Activated naive CD4-positive, alpha-beta T cell treated with anti-CD3 and anti-CD28 coated beads, Interleukin-2, amount 50 U/mL, for 24 hours (primary cell): ENCODE measurements at regions not wholly inside any gene's neighbourhood (a gene's known extent, or its start where the extent isn't known, plus 50 kb on each side); places are given as distances from the start of the nearest gene placed in this dataset.

ENCODE experiments used
- H3K27ac Mint-ChIP-seq: one replicate; pipeline ENCODE4 v1.8.0; 2021; ENCODE audit warnings: mild to moderate bottlenecking, mixed read lengths
- H3K27me3 Mint-ChIP-seq: one replicate; pipeline ENCODE4 v1.8.0; 2021; ENCODE audit warnings: mixed read lengths
- H3K36me3 Mint-ChIP-seq: one replicate; pipeline ENCODE4 v1.8.0; 2021; ENCODE audit warnings: mixed read lengths
- H3K4me1 Mint-ChIP-seq: one replicate; pipeline ENCODE4 v1.8.0; 2021; ENCODE audit warnings: mixed read lengths
- H3K4me3 Mint-ChIP-seq: one replicate; pipeline ENCODE4 v1.8.0; 2021; ENCODE audit warnings: mild to moderate bottlenecking, mixed read lengths
- H3K9me3 Mint-ChIP-seq: one replicate; pipeline ENCODE4 v1.8.0; 2021; ENCODE audit warnings: mixed read lengths

- H3K36me3 Mint-ChIP-seq = no peaks in the 10 kb centered on the region
- H3K4me3 Mint-ChIP-seq = no peak overlapping the region
- no peaks in the 10 kb centered on the region for H3K27me3 Mint-ChIP-seq
- H3K9me3 Mint-ChIP-seq = no peaks in the 10 kb centered on the region
- no peaks in the 10 kb centered on the region for H3K4me1 Mint-ChIP-seq
- H3K27ac Mint-ChIP-seq = no peak overlapping the region
Measured at GRCh38 chr17:83181991-83182619, 102.7 kb downstream of the METRNL start.

- Mint-ChIP-seq H3K4me3 (no peak overlapping the region), H3K4me1 (no peaks in the 10 kb centered on the region), H3K9me3 (no peaks in the 10 kb centered on the region), H3K27ac (no peak overlapping the region), H3K27me3 (no peaks in the 10 kb centered on the region), H3K36me3 (no peaks in the 10 kb centered on the region)
Measured at GRCh38 chr17:83182620-83183101, 103.3 kb downstream of the METRNL start.

GRCh38 chr17:83183145-83183948, 103.9 kb downstream of the METRNL start:
- Mint-ChIP-seq H3K27ac (peak overlapping the region; percentile 77), H3K4me1 (no peaks in the 10 kb centered on the region), H3K4me3 (no peak overlapping the region), H3K27me3 (no peaks in the 10 kb centered on the region), H3K9me3 (no peaks in the 10 kb centered on the region), H3K36me3 (no peaks in the 10 kb centered on the region)

GRCh38 chr17:83183951-83184506, 104.6 kb downstream of the METRNL start:
- no peak overlapping the region for H3K4me3 Mint-ChIP-seq
- H3K4me1 Mint-ChIP-seq = no peaks in the 10 kb centered on the region
- H3K27ac Mint-ChIP-seq = no peak overlapping the region

DNA sequence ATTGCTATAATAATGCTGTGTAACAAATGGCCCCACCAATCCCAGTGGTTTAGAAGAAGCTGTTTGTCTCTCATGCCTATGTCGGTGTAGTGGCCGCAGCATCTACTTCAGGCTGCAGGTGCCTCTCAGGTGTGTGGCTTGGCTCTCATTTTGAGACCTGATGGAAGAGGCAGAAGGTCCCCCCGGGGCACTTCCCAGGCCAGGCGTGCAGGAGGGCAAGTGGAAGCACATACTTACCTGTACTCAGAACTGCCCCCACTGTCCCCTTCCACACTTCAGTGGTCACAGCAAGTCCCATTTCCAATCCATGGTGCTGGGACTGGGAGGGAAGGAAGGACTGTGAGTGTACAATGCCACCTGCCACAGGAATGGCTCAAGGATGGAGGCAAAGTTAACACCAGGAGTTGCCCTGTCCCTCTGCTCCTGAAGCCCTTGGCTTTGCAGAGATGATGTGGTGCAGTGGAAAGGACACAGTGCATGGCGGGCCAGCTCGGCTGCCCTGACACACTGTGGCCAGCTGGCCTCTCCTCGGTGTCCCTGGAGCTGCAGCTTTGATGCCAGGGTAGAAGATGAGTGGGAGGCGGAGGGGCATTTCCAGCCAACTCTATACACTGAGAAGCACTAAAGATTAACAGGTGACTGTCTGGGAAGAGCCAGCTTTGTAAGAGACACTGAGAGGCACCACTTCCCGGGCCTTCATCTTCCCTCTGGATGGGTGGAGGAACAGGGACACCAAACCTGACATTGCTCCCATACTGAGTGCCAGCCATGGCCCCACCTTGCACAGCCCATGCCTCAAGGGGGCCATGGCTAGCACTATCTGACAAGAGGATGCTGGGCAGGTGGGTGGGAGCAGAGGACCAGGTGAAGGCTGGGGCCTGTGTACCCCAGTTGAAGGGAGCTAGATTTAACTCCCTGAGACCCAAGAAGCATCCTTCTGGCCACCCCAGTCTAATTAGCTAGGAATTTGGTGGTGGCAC, 105.9 kb downstream of the METRNL start:
- Mint-ChIP-seq H3K27me3 (no peaks in the 10 kb centered on the region), H3K4me3 (no peak overlapping the region), H3K27ac (no peak overlapping the region), H3K36me3 (no peaks in the 10 kb centered on the region), H3K4me1 (no peaks in the 10 kb centered on the region), H3K9me3 (no peaks in the 10 kb centered on the region)

More at GRCh38 chr17:83183951-83184506, 104.6 kb downstream of the METRNL start:
- no peaks in the 10 kb centered on the region for H3K36me3 Mint-ChIP-seq
- no peaks in the 10 kb centered on the region for H3K27me3 Mint-ChIP-seq
- H3K9me3 Mint-ChIP-seq = no peaks in the 10 kb centered on the region

- H3K9me3 Mint-ChIP-seq = no peaks in the 10 kb centered on the region
- H3K27me3 Mint-ChIP-seq = no peaks in the 10 kb centered on the region
- no peaks in the 10 kb centered on the region for H3K36me3 Mint-ChIP-seq
- H3K27ac Mint-ChIP-seq = peak overlapping the region; percentile 55
- no peak overlapping the region for H3K4me3 Mint-ChIP-seq
- no peaks in the 10 kb centered on the region for H3K4me1 Mint-ChIP-seq
Measured at GRCh38 chr17:83186226-83186625, 106.8 kb downstream of the METRNL start.

GRCh38 chr17:83186751-83187421, 107.5 kb downstream of the METRNL start:
- Mint-ChIP-seq H3K27ac (no peak overlapping the region), H3K4me1 (no peaks in the 10 kb centered on the region), H3K36me3 (no peaks in the 10 kb centered on the region), H3K27me3 (no peaks in the 10 kb centered on the region), H3K4me3 (no peak overlapping the region), H3K9me3 (no peaks in the 10 kb centered on the region)

GRCh38 chr17:83187782-83188311, 108.4 kb downstream of the METRNL start:
- Mint-ChIP-seq H3K27me3 (no peaks in the 10 kb centered on the region), H3K36me3 (no peaks in the 10 kb centered on the region), H3K9me3 (no peaks in the 10 kb centered on the region), H3K27ac (peak overlapping the region; percentile 1), H3K4me3 (no peak overlapping the region), H3K4me1 (no peaks in the 10 kb centered on the region)

DNA sequence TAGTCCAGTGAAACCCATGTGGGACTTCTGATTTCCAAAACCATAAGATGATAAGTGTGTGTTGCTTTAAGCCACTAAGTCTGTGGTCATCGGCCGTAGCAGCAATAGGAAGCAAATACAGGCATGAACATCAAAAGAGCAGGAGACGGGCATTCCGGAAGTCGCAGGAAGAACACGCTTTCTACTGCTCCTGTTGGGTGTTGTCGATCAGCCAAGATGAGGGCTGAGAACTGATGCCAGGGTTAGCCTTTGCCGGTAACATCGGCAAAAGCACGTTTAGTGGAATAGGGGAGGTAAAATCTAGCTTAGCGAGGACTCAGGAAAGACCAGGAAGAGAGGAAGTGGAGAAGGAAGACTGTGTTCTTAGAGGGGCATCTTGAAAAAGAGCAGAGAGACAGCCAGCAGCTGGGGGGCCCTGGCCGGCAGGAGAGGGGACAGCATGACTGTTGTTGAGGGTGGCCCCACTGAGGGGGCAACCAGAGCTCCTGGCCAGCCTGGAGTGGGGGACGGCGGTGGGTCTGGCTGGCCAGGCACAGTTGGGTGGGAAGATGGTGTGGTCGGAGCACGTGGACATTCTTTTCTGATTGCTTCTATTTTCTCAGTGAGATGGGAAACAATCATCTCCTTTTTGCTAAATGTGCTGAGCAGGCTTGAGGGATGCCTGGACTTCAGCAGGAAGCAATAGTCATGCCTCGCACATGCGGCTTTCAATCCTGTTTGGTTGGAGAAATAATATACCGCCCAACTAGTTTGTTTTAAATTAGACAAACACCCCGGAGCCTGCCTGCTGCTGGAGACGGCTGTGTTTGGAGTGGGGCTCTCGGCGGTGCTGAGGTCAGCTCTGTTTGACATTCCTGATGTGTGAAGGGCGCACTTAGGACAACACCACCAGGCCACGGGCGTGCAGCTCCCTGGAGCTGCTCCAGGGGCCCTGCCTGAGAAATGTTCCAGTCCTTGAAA, 109.9 kb downstream of the METRNL start:
- H3K27ac Mint-ChIP-seq = no peak overlapping the region
- H3K4me3 Mint-ChIP-seq = no peak overlapping the region
- H3K36me3 Mint-ChIP-seq = no peaks in the 10 kb centered on the region
- H3K4me1 Mint-ChIP-seq = peaks cover 8% of the 10 kb centered on the region
- H3K9me3 Mint-ChIP-seq = no peaks in the 10 kb centered on the region
- no peaks in the 10 kb centered on the region for H3K27me3 Mint-ChIP-seq

- Mint-ChIP-seq H3K4me3 (no peak overlapping the region), H3K27ac (no peak overlapping the region)
Measured at GRCh38 chr17:83190004-83190385, 110.6 kb downstream of the METRNL start.

GRCh38 chr17:83190601-83191387, 111.4 kb downstream of the METRNL start:
- H3K4me1 Mint-ChIP-seq = peaks cover 8% of the 10 kb centered on the region
- no peak overlapping the region for H3K4me3 Mint-ChIP-seq
- no peaks in the 10 kb centered on the region for H3K27me3 Mint-ChIP-seq
- H3K27ac Mint-ChIP-seq = no peak overlapping the region
- H3K9me3 Mint-ChIP-seq = no peaks in the 10 kb centered on the region
- H3K36me3 Mint-ChIP-seq = no peaks in the 10 kb centered on the region

More at GRCh38 chr17:83190004-83190385, 110.6 kb downstream of the METRNL start:
- no peaks in the 10 kb centered on the region for H3K36me3 Mint-ChIP-seq
- no peaks in the 10 kb centered on the region for H3K27me3 Mint-ChIP-seq
- peaks cover 8% of the 10 kb centered on the region for H3K4me1 Mint-ChIP-seq
- no peaks in the 10 kb centered on the region for H3K9me3 Mint-ChIP-seq

DNA sequence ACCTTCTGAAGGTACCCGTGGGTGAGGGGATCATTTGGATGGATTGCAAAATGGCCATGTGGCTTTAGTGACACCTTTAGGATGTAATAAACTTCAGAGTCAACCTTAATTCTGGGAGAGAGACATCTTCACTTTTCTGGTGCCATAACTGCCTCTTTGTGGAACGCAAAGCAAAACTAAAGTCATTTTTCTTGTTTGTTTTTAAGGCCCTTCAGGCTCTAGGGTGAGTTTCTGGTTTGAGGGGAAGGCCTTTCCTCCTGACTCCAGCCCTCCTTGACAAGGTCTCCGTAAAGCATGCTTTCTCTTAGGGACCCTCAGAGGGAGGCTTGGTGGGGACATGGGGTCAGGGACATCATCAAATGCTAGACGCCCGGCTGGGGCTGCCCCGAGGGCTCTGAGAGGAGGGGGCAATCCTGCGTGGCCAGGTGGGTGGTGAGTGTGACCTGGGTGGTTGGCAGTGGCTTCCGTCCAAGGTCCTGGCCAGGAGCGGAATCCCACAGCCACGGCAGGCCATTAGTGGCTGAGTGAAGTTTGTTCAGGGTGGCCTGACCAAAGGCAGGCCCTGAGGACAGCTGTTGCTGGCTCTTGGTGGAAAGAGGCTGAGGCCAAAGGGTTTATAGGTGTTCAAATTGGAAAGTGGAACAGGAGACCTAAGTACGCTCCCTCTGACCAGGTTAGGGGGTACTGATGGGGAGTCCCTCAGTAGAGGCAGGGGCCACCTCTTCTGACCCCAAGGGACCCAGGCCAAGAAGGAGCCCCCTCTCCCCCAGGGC, 112.2 kb downstream of the METRNL start:
- H3K27ac Mint-ChIP-seq = no peak overlapping the region
- no peak overlapping the region for H3K4me3 Mint-ChIP-seq

More for the DNA sequence above, 112.2 kb downstream of the METRNL start:
- no peaks in the 10 kb centered on the region for H3K9me3 Mint-ChIP-seq
- no peaks in the 10 kb centered on the region for H3K27me3 Mint-ChIP-seq
- peaks cover 8% of the 10 kb centered on the region for H3K4me1 Mint-ChIP-seq
- no peaks in the 10 kb centered on the region for H3K36me3 Mint-ChIP-seq
